ENCODE measurements at regions not wholly inside any gene's neighbourhood (a gene's known extent, or its start where the extent isn't known, plus 50 kb on each side); places are given as distances from the start of the nearest gene placed in this dataset.

DNA sequence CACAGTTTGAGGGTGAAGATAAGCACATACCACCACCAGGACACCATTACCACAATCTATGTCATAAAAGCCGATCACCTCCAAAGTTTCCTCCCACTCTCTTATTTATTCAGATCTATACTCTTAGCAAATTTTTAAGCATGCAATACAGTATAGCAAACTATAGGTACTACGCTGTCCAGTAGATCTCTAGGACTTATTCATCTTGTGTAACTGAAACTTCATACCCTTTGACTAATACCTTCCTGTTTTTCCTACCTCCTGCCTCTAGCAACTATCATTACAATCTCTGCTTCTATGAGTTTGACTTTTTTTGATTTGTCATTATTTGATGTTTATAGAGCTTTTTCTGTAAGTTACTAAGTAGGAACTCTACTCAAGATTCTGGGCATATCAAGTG is 84.5 kb upstream of the MANSC4 start:
- POLR2A ChIA-PET, result interaction anchor here (0.6 kb wide), 1 partner anchor 14 kb away, joined by 5 read pairs; no protein-coding TSS in a partner anchor
- WGBS (ENCODE audit: insufficient coverage, insufficient replicate concordance, low lambda C conversion rate, missing lambda C conversion rate), result 48% methylated on average over 2 of the region's 2 CpGs

More for the DNA sequence above, 84.5 kb upstream of the MANSC4 start:
- BruUV-seq (replicated peaks), result no TSS peak
- intact Hi-C loops (cut with micrococcal nuclease; ENCODE audit: unreplicated experiment) (no loop called here), in situ Hi-C loops (cut with MboI) (no loop called here)
- no peak overlapping the region for H3K4me2 ChIP-seq (ENCODE audit: control insufficient read depth, insufficient read depth)
- no peaks in the 10 kb centered on the region for H3K36me3 ChIP-seq (ENCODE audit: control insufficient read depth in 2 of 2, insufficient read depth in 2 of 2, low read length in 1 of 2)
- ATAC-seq (no peak), FAIRE-seq (no peak), DNase-seq (ENCODE audit: low read depth, low spot score) (no peak)
- H3K4me3 ChIP-seq, result no peak overlapping the region
- CTCF ChIA-PET, result interaction anchor here (1.1 kb wide), 1 partner anchor 14 kb away, joined by 3 read pairs; no protein-coding TSS in a partner anchor
- no peaks in the 10 kb centered on the region for H3K27me3 ChIP-seq (replicated peaks in 1 of 2; ENCODE audit: control insufficient read depth in 2 of 2, insufficient read depth in 2 of 2, low read length in 1 of 2)
- TF ChIP-seq HDGF (IDR thresholded peaks at IDR 0.05), result no peak
- no peak for TF ChIP-seq ZNF384 (IDR thresholded peaks at IDR 0.05; ENCODE audit: borderline replicate concordance, low read depth, low read length)
- TF ChIP-seq GATAD2B (conservative IDR thresholded peaks at IDR 0.05; ENCODE audit: low read depth), result no peak
- TF ChIP-seq, protein P1, sequence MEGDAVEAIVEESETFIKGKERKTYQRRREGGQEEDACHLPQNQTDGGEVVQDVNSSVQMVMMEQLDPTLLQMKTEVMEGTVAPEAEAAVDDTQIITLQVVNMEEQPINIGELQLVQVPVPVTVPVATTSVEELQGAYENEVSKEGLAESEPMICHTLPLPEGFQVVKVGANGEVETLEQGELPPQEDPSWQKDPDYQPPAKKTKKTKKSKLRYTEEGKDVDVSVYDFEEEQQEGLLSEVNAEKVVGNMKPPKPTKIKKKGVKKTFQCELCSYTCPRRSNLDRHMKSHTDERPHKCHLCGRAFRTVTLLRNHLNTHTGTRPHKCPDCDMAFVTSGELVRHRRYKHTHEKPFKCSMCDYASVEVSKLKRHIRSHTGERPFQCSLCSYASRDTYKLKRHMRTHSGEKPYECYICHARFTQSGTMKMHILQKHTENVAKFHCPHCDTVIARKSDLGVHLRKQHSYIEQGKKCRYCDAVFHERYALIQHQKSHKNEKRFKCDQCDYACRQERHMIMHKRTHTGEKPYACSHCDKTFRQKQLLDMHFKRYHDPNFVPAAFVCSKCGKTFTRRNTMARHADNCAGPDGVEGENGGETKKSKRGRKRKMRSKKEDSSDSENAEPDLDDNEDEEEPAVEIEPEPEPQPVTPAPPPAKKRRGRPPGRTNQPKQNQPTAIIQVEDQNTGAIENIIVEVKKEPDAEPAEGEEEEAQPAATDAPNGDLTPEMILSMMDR (IDR thresholded peaks at IDR 0.05 in 2 of 3, conservative IDR thresholded peaks at IDR 0.05 in 1 of 3; ENCODE audit: control insufficient read depth in 2 of 3, extremely low read depth in 1 of 3, insufficient read depth in 1 of 3, low read depth in 3 of 3, low read length in 3 of 3), result no peak
- no peak for TF ChIP-seq SIX5 (IDR thresholded peaks at IDR 0.05; ENCODE audit: low read depth, low read length, severe bottlenecking)
- TF ChIP-seq, protein P2, sequence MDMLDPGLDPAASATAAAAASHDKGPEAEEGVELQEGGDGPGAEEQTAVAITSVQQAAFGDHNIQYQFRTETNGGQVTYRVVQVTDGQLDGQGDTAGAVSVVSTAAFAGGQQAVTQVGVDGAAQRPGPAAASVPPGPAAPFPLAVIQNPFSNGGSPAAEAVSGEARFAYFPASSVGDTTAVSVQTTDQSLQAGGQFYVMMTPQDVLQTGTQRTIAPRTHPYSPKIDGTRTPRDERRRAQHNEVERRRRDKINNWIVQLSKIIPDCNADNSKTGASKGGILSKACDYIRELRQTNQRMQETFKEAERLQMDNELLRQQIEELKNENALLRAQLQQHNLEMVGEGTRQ (IDR thresholded peaks at IDR 0.05; ENCODE audit: borderline replicate concordance, low read depth, low read length), result no peak
- no peak for TF ChIP-seq TAF1 (IDR thresholded peaks at IDR 0.05; ENCODE audit: borderline replicate concordance, low read depth, low read length)
- TF ChIP-seq, protein P3, sequence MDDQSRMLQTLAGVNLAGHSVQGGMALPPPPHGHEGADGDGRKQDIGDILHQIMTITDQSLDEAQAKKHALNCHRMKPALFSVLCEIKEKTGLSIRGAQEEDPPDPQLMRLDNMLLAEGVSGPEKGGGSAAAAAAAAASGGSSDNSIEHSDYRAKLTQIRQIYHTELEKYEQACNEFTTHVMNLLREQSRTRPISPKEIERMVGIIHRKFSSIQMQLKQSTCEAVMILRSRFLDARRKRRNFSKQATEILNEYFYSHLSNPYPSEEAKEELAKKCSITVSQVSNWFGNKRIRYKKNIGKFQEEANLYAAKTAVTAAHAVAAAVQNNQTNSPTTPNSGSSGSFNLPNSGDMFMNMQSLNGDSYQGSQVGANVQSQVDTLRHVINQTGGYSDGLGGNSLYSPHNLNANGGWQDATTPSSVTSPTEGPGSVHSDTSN (IDR thresholded peaks at IDR 0.05; ENCODE audit: insufficient replicate concordance, low read depth, low read length), result no peak
- no peak for TF ChIP-seq YBX1 (IDR thresholded peaks at IDR 0.05)
- TF ChIP-seq BRCA1 (IDR thresholded peaks at IDR 0.05; ENCODE audit: low read depth, low read length), result no peak
- no peak for TF ChIP-seq NBN (IDR thresholded peaks at IDR 0.05)
- TF ChIP-seq SMAD5 (IDR thresholded peaks at IDR 0.05; ENCODE audit: low read depth), result no peak
- TF ChIP-seq RCOR1 (conservative IDR thresholded peaks at IDR 0.05; ENCODE audit: low read depth, low read length), result no peak
- TF ChIP-seq SRF (IDR thresholded peaks at IDR 0.05; ENCODE audit: low read depth in 2 of 2, low read length in 2 of 2), result no peak
- no peak for TF ChIP-seq RAD51 (IDR thresholded peaks at IDR 0.05)
- SMC1A ChIA-PET (ENCODE audit: uncharacterized antibody, unreplicated experiment), result interaction anchor here (1.2 kb wide), 1 partner anchor 30 kb away, joined by 4 read pairs; no protein-coding TSS in a partner anchor
- H3K4me1 ChIP-seq (ENCODE audit: control insufficient read depth, insufficient read depth, low read length), result peaks cover 8% of the 10 kb centered on the region
- H3K9ac ChIP-seq (ENCODE audit: control insufficient read depth, insufficient read depth, low read length), result no peak overlapping the region
- no peak overlapping the region for H2AFZ ChIP-seq (ENCODE audit: control insufficient read depth, low read depth, low read length)
- RAD21 ChIA-PET (ENCODE audit: unreplicated experiment), result no interaction called here
- H3K9me3 ChIP-seq (replicated peaks; ENCODE audit: control insufficient read depth, insufficient read depth, low read length), result no peaks in the 10 kb centered on the region
- no peak overlapping the region for H3K27ac ChIP-seq (ENCODE audit: control insufficient read depth, insufficient read depth)
- H4K20me1 ChIP-seq (ENCODE audit: control insufficient read depth, insufficient read depth), result no peaks in the 10 kb centered on the region
- no peaks in the 10 kb centered on the region for H3K79me2 ChIP-seq (ENCODE audit: control insufficient read depth, insufficient read depth, low read length)

Measured in GM12878 (cell line).